ENCODE measurements at regions not wholly inside any gene's neighbourhood (a gene's known extent, or its start where the extent isn't known, plus 50 kb on each side); places are given as distances from the start of the nearest gene placed in this dataset.

GRCh38 chr3:178472941-178473340 is 63.3 kb upstream of the KCNMB2 start:
- TF ChIP-seq CTCF (IDR thresholded peaks at IDR 0.05) (no peak), POLR2A (IDR thresholded peaks at IDR 0.05) (no peak)
- DNase-seq (no peak), ATAC-seq (no peak)
- Histone ChIP-seq H3K27ac (no peak overlapping the region), H3K4me1 (no peaks in the 10 kb centered on the region), H3K27me3 (no peaks in the 10 kb centered on the region), H3K4me3 (no peak overlapping the region), H3K36me3 (no peaks in the 10 kb centered on the region), H3K9me3 (no peaks in the 10 kb centered on the region)
- intact Hi-C loops (cut with DNase I) = no loop called here

GRCh38 chr3:178474526-178474925 is 61.7 kb upstream of the KCNMB2 start:
- 24% methylated on average over 4 of the region's 4 CpGs for WGBS (ENCODE audit: insufficient coverage, low coverage, low lambda C conversion rate, missing lambda C conversion rate)
- H3K27ac ChIP-seq = no peak overlapping the region
- ATAC-seq (no peak), DNase-seq (no peak)
- no peak overlapping the region for H3K4me3 ChIP-seq
- H3K27me3 ChIP-seq = no peaks in the 10 kb centered on the region
- no peaks in the 10 kb centered on the region for H3K9me3 ChIP-seq
- H3K36me3 ChIP-seq = no peaks in the 10 kb centered on the region
- intact Hi-C loops (cut with DNase I) = no loop called here
- no peak for TF ChIP-seq POLR2A (IDR thresholded peaks at IDR 0.05)
- no peak for TF ChIP-seq CTCF (IDR thresholded peaks at IDR 0.05)
- no peaks in the 10 kb centered on the region for H3K4me1 ChIP-seq

GRCh38 chr3:178475062-178475461 is 61.2 kb upstream of the KCNMB2 start:
- H3K4me1 ChIP-seq = no peaks in the 10 kb centered on the region
- no peak overlapping the region for H3K27ac ChIP-seq
- DNase-seq (no peak), ATAC-seq (no peak)
- H3K36me3 ChIP-seq = no peaks in the 10 kb centered on the region
- intact Hi-C loops (cut with DNase I) = no loop called here
- no peak overlapping the region for H3K4me3 ChIP-seq
- no peaks in the 10 kb centered on the region for H3K27me3 ChIP-seq
- TF ChIP-seq CTCF (IDR thresholded peaks at IDR 0.05) (no peak), POLR2A (IDR thresholded peaks at IDR 0.05) (no peak)
- no peaks in the 10 kb centered on the region for H3K9me3 ChIP-seq
- 63% methylated on average over 3 of the region's 3 CpGs for WGBS (ENCODE audit: insufficient coverage, low coverage, low lambda C conversion rate, missing lambda C conversion rate)

- DNase-seq (no peak), ATAC-seq (no peak)
- TF ChIP-seq POLR2A (IDR thresholded peaks at IDR 0.05) = no peak
- TF ChIP-seq CTCF (IDR thresholded peaks at IDR 0.05) = no peak
Measured at GRCh38 chr3:178476886-178477285, 59.4 kb upstream of the KCNMB2 start.

GRCh38 chr3:178479446-178479845 is 56.8 kb upstream of the KCNMB2 start:
- 20% methylated on average over 1 of the region's 1 CpG for WGBS (ENCODE audit: insufficient coverage, low coverage, low lambda C conversion rate, missing lambda C conversion rate)
- Histone ChIP-seq H3K4me3 (no peak overlapping the region), H3K4me1 (no peaks in the 10 kb centered on the region), H3K9me3 (no peaks in the 10 kb centered on the region), H3K27me3 (no peaks in the 10 kb centered on the region), H3K27ac (no peak overlapping the region), H3K36me3 (no peaks in the 10 kb centered on the region)
- intact Hi-C loops (cut with DNase I) = no loop called here
- TF ChIP-seq CTCF (IDR thresholded peaks at IDR 0.05) = no peak
- TF ChIP-seq POLR2A (IDR thresholded peaks at IDR 0.05) = no peak
- ATAC-seq (peak in 1 of 4 donors; percentile 15), DNase-seq (no peak)

More at GRCh38 chr3:178476886-178477285, 59.4 kb upstream of the KCNMB2 start:
- H3K27ac ChIP-seq = no peak overlapping the region
- H3K27me3 ChIP-seq = no peaks in the 10 kb centered on the region
- no peaks in the 10 kb centered on the region for H3K36me3 ChIP-seq
- H3K9me3 ChIP-seq = no peaks in the 10 kb centered on the region
- no peaks in the 10 kb centered on the region for H3K4me1 ChIP-seq
- WGBS (ENCODE audit: insufficient coverage, low coverage, low lambda C conversion rate, missing lambda C conversion rate) = 69% methylated on average over 2 of the region's 2 CpGs
- H3K4me3 ChIP-seq = no peak overlapping the region
- intact Hi-C loops (cut with DNase I) = no loop called here
